Right renal pelvis (tissue), 4 donors: ENCODE measurements at regions not wholly inside any gene's neighbourhood (a gene's known extent, or its start where the extent isn't known, plus 50 kb on each side); places are given as distances from the start of the nearest gene placed in this dataset.
A peak's percentile ranks its signal among the peaks of the same experiment; 100 is the strongest.

Source experiments
- DNase-seq, 4 donors: peaks; one replicate each; pipeline ENCODE4 v3.0.0-alpha.2; 2013; ENCODE audit warnings: low read depth in 4 of 4, low spot score in 3 of 4, missing footprints in 1 of 4

- DNase-seq, result peak; percentile 12 to 44 (median 40)
Measured at GRCh38 chr18:11553098-11553940, 56.1 kb upstream of the SLC35G4 start.

DNA sequence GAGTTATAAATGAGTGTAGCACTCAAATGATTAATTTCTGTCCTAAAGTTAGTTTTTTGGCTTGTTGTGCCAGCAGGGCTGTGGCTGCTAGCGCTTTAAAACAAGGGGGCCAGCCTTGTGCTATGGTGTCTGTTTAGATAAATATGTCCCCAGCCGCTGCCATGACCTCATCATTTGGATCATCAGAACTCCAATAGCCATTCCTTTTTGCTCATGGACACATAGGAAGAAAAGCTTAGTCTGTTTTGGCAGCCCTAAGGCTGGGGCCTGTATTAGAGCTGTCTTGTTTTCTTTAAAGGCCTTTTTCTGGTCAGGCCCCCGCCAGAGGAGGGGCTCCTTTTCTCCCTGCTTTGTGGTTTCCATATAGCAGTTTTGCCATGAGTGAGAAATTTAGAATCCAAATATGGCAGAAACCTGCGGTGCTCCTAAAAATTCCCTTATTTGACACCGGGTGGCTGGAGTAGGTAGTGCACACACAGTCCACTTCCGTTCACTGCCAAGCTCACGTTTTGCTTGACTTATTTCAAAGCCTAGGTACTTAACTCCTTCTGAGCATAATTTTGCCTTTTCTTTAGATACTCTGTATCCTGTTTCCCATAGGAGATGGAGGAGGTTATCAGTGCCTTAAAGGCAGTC, 60.4 kb upstream of the SLC35G4 start:
- DNase-seq, result no peak

DNA sequence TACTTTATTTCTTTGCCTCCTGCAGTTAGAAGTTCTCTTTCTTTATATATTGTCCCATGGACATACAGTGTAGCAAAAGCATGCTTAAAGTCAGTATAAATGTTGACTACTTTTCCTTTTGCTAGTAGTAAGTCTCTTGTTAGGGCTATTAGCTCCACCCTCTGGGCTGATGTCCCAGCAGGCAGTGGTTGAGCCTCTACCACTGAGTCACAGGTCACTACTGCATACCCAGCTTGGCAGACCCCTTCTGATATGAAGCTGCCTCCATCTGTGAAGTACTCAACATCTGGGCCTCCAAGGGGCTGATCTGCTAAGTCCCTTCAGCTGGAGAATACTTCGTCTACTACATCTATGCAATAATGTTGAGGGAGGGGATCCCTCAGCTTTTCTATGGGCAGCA, 61.0 kb upstream of the SLC35G4 start:
- DNase-seq, result no peak

GRCh38 chr18:11544060-11544633, 65.2 kb upstream of the SLC35G4 start:
- no peak for DNase-seq

DNA sequence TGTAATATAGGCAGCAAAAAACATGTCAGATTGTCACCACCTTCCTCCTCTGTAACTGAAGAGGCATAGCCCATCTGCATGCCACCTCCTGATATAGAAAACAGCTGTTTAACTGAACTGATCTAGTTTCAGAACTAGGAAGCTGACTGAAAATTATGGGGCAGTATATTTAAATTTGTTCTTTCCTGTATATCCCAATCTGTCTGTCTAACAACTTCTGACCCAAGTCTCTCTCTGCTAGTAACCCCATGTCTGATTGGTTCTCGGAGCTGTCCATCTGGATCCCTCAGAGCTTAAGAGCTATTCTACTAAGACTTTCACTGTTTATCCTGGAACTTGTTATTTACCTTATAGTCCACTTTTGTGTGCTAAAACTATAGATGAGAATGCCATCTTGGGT, 68.2 kb upstream of the SLC35G4 start:
- DNase-seq, result no peak

GRCh38 chr18:11533942-11534496, 75.4 kb upstream of the SLC35G4 start:
- DNase-seq, result no peak

GRCh38 chr18:11533513-11533890, 75.9 kb upstream of the SLC35G4 start:
- no peak for DNase-seq

- DNase-seq, result no peak
Measured at GRCh38 chr18:11532758-11533512, 76.5 kb upstream of the SLC35G4 start.

DNA sequence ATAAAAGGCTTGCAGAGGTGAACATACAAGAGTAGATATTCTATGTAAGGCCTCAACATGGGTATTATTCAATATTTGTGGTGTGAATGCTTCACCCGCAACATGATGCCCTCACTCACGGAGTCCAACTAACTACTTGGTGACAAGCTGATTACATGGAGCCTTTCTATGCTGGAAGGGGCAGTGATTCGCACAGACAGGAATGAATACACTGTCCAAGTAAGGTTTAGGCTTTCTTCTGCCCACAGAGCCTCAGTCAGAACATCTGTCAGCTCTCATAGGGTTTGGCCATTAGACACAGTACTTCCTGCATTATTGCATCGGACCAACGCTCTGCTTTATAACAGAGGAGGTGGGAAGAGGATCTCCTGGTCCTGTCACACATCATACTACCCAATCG, 80.3 kb upstream of the SLC35G4 start:
- DNase-seq, result no peak

- no peak for DNase-seq
Measured at GRCh38 chr18:11526675-11527074, 82.7 kb upstream of the SLC35G4 start.

GRCh38 chr18:11523804-11524203, 85.6 kb upstream of the SLC35G4 start:
- DNase-seq, result peak in 3 of 4 donors; percentile 3 to 29 (median 25)

DNA sequence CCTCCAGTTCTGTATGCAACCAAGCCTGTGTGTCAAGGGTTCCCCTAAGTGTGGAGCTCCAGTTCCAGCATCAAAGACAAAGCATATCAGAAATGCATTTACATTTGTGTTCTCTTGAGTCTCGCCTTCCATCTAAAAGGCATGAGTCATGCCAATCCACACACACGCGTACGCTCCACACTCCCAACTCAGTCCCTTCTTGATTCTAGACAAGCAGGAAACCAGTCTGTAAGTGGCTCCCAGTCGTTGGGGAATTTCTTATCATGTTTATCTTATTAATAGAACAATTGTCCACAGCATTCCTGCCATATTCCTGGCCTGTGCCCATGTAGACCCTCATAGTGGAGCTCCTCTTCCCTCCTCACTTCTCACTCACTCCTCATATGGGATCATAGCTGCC, 86.4 kb upstream of the SLC35G4 start:
- no peak for DNase-seq

- no peak for DNase-seq
Measured at GRCh38 chr18:11521853-11522252, 87.5 kb upstream of the SLC35G4 start.

GRCh38 chr18:11520536-11520935, 88.9 kb upstream of the SLC35G4 start:
- DNase-seq, result no peak

DNA sequence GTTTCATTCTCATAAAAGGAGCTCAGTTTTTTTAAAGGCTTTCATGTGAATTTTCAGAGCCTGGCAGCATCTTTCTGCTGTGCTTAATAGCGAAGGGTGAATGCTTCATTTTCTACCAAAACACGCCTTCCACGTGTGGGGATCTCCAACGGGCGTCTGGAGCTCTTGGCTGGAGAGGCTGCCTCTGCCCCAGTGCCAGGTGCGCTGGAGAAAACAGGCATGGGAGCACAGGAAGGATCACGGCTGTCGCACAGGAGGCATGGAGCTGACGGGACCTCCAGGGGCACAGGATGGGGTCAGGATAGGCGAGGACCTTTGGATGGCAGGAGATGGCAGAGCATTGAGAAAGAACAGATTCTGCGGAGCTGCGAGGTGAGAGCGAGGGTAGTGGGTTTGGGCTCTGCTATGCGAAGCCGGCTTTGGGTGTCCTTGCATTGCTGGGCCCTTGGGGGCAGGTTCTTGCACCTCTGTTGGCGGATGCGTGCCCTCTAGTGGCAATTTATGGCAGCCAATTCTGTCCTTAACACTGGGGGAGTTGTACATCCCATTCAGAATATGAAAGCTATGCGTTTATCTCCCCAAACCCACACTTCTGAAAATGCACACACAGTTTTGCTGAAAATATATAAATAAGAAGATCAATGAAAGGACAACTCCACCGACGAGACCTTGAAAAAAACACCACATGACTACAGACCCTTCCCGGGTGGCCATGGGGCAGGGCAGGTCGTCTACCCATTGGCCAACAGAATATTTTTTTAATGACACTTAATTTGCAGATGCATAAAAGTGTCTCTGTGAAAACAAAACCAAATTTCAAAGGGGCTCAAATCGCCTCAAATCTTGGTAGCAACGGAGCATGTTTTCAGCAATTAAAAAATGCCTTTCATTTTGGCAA, 90.4 kb upstream of the SLC35G4 start:
- no peak for DNase-seq

DNA sequence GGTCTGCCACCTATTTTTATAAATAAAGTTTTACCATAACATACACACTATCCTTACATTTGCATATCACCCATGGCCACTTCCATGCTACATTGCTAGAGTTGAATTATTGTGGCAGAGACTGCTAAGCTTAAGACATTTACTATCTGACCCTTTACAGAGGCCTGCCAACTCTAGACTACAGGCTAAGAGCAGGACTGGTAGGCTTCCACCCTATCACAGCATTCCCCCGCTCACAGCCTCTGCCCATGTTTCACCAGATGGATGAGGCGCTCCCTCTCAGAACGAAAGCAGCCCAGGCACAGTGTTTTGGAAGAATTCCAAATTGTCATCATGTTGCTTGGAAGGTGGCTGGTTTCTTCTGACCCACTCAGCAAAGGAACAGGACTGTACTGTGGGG, 91.7 kb upstream of the SLC35G4 start:
- DNase-seq, result no peak

GRCh38 chr18:11516751-11517503, 92.5 kb upstream of the SLC35G4 start:
- no peak for DNase-seq

DNA sequence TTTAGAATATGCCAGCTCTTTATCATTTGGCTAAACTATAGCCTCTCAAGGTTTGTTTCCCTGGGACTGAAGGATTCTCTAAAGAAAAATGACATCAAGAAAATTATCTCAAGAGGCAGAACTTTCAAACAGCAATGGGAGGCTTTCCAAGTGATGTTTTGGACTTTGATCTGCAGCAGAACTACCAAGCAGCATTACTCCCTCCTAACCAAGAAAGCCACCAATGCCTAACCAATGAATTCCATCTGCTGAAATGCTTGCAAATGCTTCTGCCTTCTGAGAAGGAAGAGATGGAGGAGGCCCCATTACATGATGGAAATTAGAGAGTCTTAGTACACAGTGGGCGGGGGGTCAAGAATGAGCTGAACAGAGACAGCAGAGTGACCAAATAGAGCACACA, 95.1 kb upstream of the SLC35G4 start:
- DNase-seq, result no peak
